IPS-18a (cell line): ENCODE measurements at regions not wholly inside any gene's neighbourhood (a gene's known extent, or its start where the extent isn't known, plus 50 kb on each side); places are given as distances from the start of the nearest gene placed in this dataset.

ENCODE experiments used
- H3K27ac ChIP-seq: one replicate; pipeline ENCODE4 v1.5.1; 2013; ENCODE audit warnings: low read length
- H3K27me3 ChIP-seq: one replicate; pipeline ENCODE4 v1.6.1; 2013; ENCODE audit warnings: mild to moderate bottlenecking, low read length; ENCODE audit not compliant: control insufficient read depth, insufficient read depth
- H3K36me3 ChIP-seq: one replicate; pipeline ENCODE4 v1.6.1; 2013; ENCODE audit warnings: low read depth, low read length; ENCODE audit not compliant: control insufficient read depth
- H3K4me1 ChIP-seq: one replicate; pipeline ENCODE4 v1.6.1; 2013; ENCODE audit warnings: low read depth, low read length; ENCODE audit not compliant: control insufficient read depth
- H3K4me3 ChIP-seq: one replicate; pipeline ENCODE4 v1.5.1; 2013; ENCODE audit warnings: low read length
- H3K9ac ChIP-seq: one replicate; pipeline ENCODE4 v1.6.1; 2013; ENCODE audit warnings: mild to moderate bottlenecking, low read length, moderate library complexity
- H3K9me3 ChIP-seq: one replicate; pipeline ENCODE4 v1.6.1; 2013; ENCODE audit warnings: low read depth, low read length; ENCODE audit not compliant: control insufficient read depth

- Histone ChIP-seq H3K9ac (no peak overlapping the region), H3K27me3 (no peaks in the 10 kb centered on the region), H3K4me1 (peaks cover under 1% of the 10 kb centered on the region), H3K9me3 (no peaks in the 10 kb centered on the region), H3K36me3 (no peaks in the 10 kb centered on the region), H3K27ac (no peak overlapping the region), H3K4me3 (no peak overlapping the region)
Measured at GRCh38 chr6:85396159-85396808, 53.6 kb upstream of the NT5E start.

GRCh38 chr6:85395746-85396145 lies 54.1 kb upstream of the NT5E start:
- H3K36me3 ChIP-seq: no peaks in the 10 kb centered on the region
- H3K9ac ChIP-seq: no peak overlapping the region
- no peak overlapping the region for H3K4me3 ChIP-seq
- no peaks in the 10 kb centered on the region for H3K27me3 ChIP-seq
- no peak overlapping the region for H3K27ac ChIP-seq
- no peaks in the 10 kb centered on the region for H3K9me3 ChIP-seq
- no peaks in the 10 kb centered on the region for H3K4me1 ChIP-seq

- Histone ChIP-seq H3K36me3 (no peaks in the 10 kb centered on the region), H3K27me3 (no peaks in the 10 kb centered on the region), H3K9me3 (no peaks in the 10 kb centered on the region), H3K4me1 (no peaks in the 10 kb centered on the region), H3K4me3 (no peak overlapping the region), H3K27ac (no peak overlapping the region), H3K9ac (no peak overlapping the region)
Measured at GRCh38 chr6:85394853-85395538, 54.9 kb upstream of the NT5E start.

GRCh38 chr6:85394199-85394598 lies 55.7 kb upstream of the NT5E start:
- no peak overlapping the region for H3K4me3 ChIP-seq
- H3K27ac ChIP-seq: no peak overlapping the region
- H3K9ac ChIP-seq: no peak overlapping the region
- H3K4me1 ChIP-seq: no peaks in the 10 kb centered on the region
- H3K36me3 ChIP-seq: no peaks in the 10 kb centered on the region
- H3K27me3 ChIP-seq: no peaks in the 10 kb centered on the region
- no peaks in the 10 kb centered on the region for H3K9me3 ChIP-seq

- Histone ChIP-seq H3K9ac (no peak overlapping the region), H3K4me1 (no peaks in the 10 kb centered on the region), H3K4me3 (no peak overlapping the region), H3K9me3 (no peaks in the 10 kb centered on the region), H3K27ac (no peak overlapping the region), H3K27me3 (no peaks in the 10 kb centered on the region), H3K36me3 (no peaks in the 10 kb centered on the region)
Measured at GRCh38 chr6:85392379-85392778, 57.5 kb upstream of the NT5E start.

GRCh38 chr6:85390775-85391174 lies 59.1 kb upstream of the NT5E start:
- Histone ChIP-seq H3K27ac (no peak overlapping the region), H3K9ac (no peak overlapping the region), H3K4me3 (no peak overlapping the region), H3K4me1 (no peaks in the 10 kb centered on the region), H3K36me3 (no peaks in the 10 kb centered on the region), H3K9me3 (no peaks in the 10 kb centered on the region), H3K27me3 (no peaks in the 10 kb centered on the region)

- Histone ChIP-seq H3K4me3 (no peak overlapping the region), H3K27me3 (no peaks in the 10 kb centered on the region), H3K4me1 (no peaks in the 10 kb centered on the region), H3K36me3 (no peaks in the 10 kb centered on the region), H3K27ac (no peak overlapping the region), H3K9ac (no peak overlapping the region), H3K9me3 (no peaks in the 10 kb centered on the region)
Measured at GRCh38 chr6:85390105-85390728, 59.7 kb upstream of the NT5E start.

- Histone ChIP-seq H3K27me3 (no peaks in the 10 kb centered on the region), H3K27ac (no peak overlapping the region), H3K4me1 (no peaks in the 10 kb centered on the region), H3K9me3 (no peaks in the 10 kb centered on the region), H3K36me3 (no peaks in the 10 kb centered on the region), H3K4me3 (no peak overlapping the region), H3K9ac (no peak overlapping the region)
Measured at GRCh38 chr6:85389151-85389797, 60.6 kb upstream of the NT5E start.

- H3K27ac ChIP-seq: no peak overlapping the region
- H3K4me3 ChIP-seq: no peak overlapping the region
- H3K27me3 ChIP-seq: no peaks in the 10 kb centered on the region
- H3K4me1 ChIP-seq: no peaks in the 10 kb centered on the region
- H3K9ac ChIP-seq: no peak overlapping the region
- H3K9me3 ChIP-seq: no peaks in the 10 kb centered on the region
- no peaks in the 10 kb centered on the region for H3K36me3 ChIP-seq
Measured at GRCh38 chr6:85388531-85388930, 61.4 kb upstream of the NT5E start.

GRCh38 chr6:85385636-85386315 lies 64.1 kb upstream of the NT5E start:
- Histone ChIP-seq H3K4me3 (no peak overlapping the region), H3K27me3 (no peaks in the 10 kb centered on the region), H3K9me3 (no peaks in the 10 kb centered on the region), H3K9ac (no peak overlapping the region), H3K27ac (no peak overlapping the region), H3K4me1 (no peaks in the 10 kb centered on the region), H3K36me3 (no peaks in the 10 kb centered on the region)

- Histone ChIP-seq H3K36me3 (no peaks in the 10 kb centered on the region), H3K9ac (no peak overlapping the region), H3K27me3 (no peaks in the 10 kb centered on the region), H3K4me3 (no peak overlapping the region), H3K9me3 (no peaks in the 10 kb centered on the region), H3K4me1 (no peaks in the 10 kb centered on the region), H3K27ac (no peak overlapping the region)
Measured at GRCh38 chr6:85383042-85383441, 66.8 kb upstream of the NT5E start.
